ENCODE measurements at regions not wholly inside any gene's neighbourhood (a gene's known extent, or its start where the extent isn't known, plus 50 kb on each side); places are given as distances from the start of the nearest gene placed in this dataset.

- no peak for TF ChIP-seq ARNTL (CRISPR knock-in tag; IDR thresholded peaks at IDR 0.05; ENCODE audit: borderline replicate concordance, low read depth)
- no peak for TF ChIP-seq CSDC2 (CRISPR knock-in tag; IDR thresholded peaks at IDR 0.05)
Observed at GRCh38 chr2:149657401-149658040, 69.9 kb upstream of the MMADHC start.

Data from SK-N-SH treated with all-trans-retinoic acid at 6 μM for 48 hours (cell line).